H1 (cell line): ENCODE measurements at regions not wholly inside any gene's neighbourhood (a gene's known extent, or its start where the extent isn't known, plus 50 kb on each side); places are given as distances from the start of the nearest gene placed in this dataset.

ENCODE experiments used
- CTCF ChIA-PET: fragments of 300-600 bp; sonication (Branson Sonifier 250); formaldehyde crosslinking; loops from one replicate; lab custom pipeline; 2021; ENCODE audit not compliant: partially characterized antibody; lab: Charles Lee
- POLR2A ChIA-PET: fragments of 300-600 bp; sonication (Branson Sonifier 250); formaldehyde crosslinking; loops from one replicate; lab custom pipeline; 2021; ENCODE audit warnings: inconsistent platforms; ENCODE audit not compliant: partially characterized antibody; lab: Charles Lee
- DNase-seq, 2 experiments: peaks; one replicate each; pipeline versions ENCODE4 v3.0.0 to v3.0.0-alpha.2; 2010 to 2022; ENCODE audit warnings: low spot score in 2 of 2, low read depth in 1 of 2, mixed read lengths in 1 of 2
- FAIRE-seq: peaks from 2 replicates; lab custom pipeline; 2011; peaks lifted over from hg19 to GRCh38; lab: Jason Lieb, UNC
- H2AFZ ChIP-seq: 2 replicates; pipeline ENCODE4 v1.8.1; 2012; ENCODE audit warnings: low read length, inconsistent platforms
- H2AK5ac ChIP-seq: 2 replicates; pipeline ENCODE4 v1.6.1; 2013; ENCODE audit warnings: low read depth, low read length
- H2BK120ac ChIP-seq: replicated peaks from 2 replicates; pipeline ENCODE3; 2013; ENCODE audit warnings: low read depth, low read length, inconsistent platforms
- H2BK12ac ChIP-seq: 2 replicates; pipeline ENCODE4 v1.6.1; 2013; ENCODE audit warnings: low read depth, low read length
- H2BK15ac ChIP-seq: 2 replicates; pipeline ENCODE4 v1.6.1; 2013; ENCODE audit warnings: low read length
- H2BK20ac ChIP-seq: 2 replicates; pipeline ENCODE4 v1.6.1; 2013; ENCODE audit warnings: low read length
- H2BK5ac ChIP-seq: 2 replicates; pipeline ENCODE4 v1.6.1; 2013; ENCODE audit warnings: low read depth, low read length
- H3K14ac ChIP-seq: 2 replicates; pipeline ENCODE4 v1.6.1; 2013; ENCODE audit warnings: inconsistent platforms; ENCODE audit not compliant: insufficient read length
- H3K18ac ChIP-seq: 2 replicates; pipeline ENCODE4 v1.6.1; 2013; ENCODE audit warnings: low read length; ENCODE audit errors: extremely low read depth
- H3K23ac ChIP-seq: 2 replicates; pipeline ENCODE4 v1.6.1; 2013; ENCODE audit warnings: inconsistent platforms; ENCODE audit not compliant: insufficient read length
- H3K23me2 ChIP-seq: 2 replicates; pipeline ENCODE4 v1.6.1; 2013; ENCODE audit warnings: low read depth, low read length
- H3K27ac ChIP-seq: 2 replicates; pipeline ENCODE4 v1.6.1; 2011; ENCODE audit warnings: low read depth, low read length, inconsistent platforms
- H3K27me3 ChIP-seq, 4 experiments: replicated peaks in 1 of 4; 1 replicate in 1 of 4; 2 replicates in 3 of 4; pipeline versions ENCODE4 v1.6.1 to v1.8.1; 2011 to 2013; ENCODE audit warnings: low read length in 3 of 4, mild to moderate bottlenecking in 3 of 4, inconsistent platforms in 2 of 4, mixed read lengths in 2 of 4, moderate library complexity in 1 of 4; ENCODE audit not compliant: control insufficient read depth in 3 of 4, insufficient read depth in 3 of 4; ENCODE audit errors: extremely low read depth in 1 of 4
- H3K36me3 ChIP-seq, 4 experiments: 2 replicates each; pipeline versions ENCODE4 v1.6.1 to v1.8.1; 2011 to 2013; ENCODE audit warnings: mild to moderate bottlenecking in 4 of 4, low read length in 3 of 4, moderate library complexity in 2 of 4, control low read depth in 1 of 4, inconsistent platforms in 1 of 4; ENCODE audit not compliant: insufficient read depth in 4 of 4, control insufficient read depth in 2 of 4
- H3K4ac ChIP-seq: replicated peaks from 2 replicates; pipeline ENCODE3; 2013; ENCODE audit warnings: low read length, low read depth, mixed read lengths, inconsistent platforms; ENCODE audit not compliant: insufficient read length
- H3K4me1 ChIP-seq, 4 experiments: replicated peaks in 1 of 4; 1 replicate in 1 of 4; 2 replicates in 3 of 4; pipeline versions ENCODE4 v1.6.1 to v1.8.1; 2011 to 2013; ENCODE audit warnings: low read length in 3 of 4, inconsistent platforms in 2 of 4, mixed read lengths in 1 of 4; ENCODE audit not compliant: insufficient read depth in 4 of 4, control insufficient read depth in 3 of 4
- H3K4me2 ChIP-seq, 2 experiments: 2 replicates each; pipeline versions ENCODE4 v1.6.1 to v1.8.1; 2011 to 2013; ENCODE audit warnings: low read depth in 2 of 2, low read length in 2 of 2, control low read depth in 1 of 2, inconsistent platforms in 1 of 2, mild to moderate bottlenecking in 1 of 2; ENCODE audit not compliant: insufficient read depth in 1 of 2
- H3K4me3 ChIP-seq, 4 experiments: fragments of 200-600, 300-600 bp in 1 of 4; sonication (generic), shearing (Covaris generic), sonication (Bioruptor Twin) in 1 of 4; 2 replicates each; pipeline versions ENCODE4 v1.5.1 to v1.8.1; 2011 to 2016; ENCODE audit warnings: low read length in 4 of 4, low read depth in 3 of 4, control low read depth in 2 of 4, inconsistent platforms in 2 of 4, mild to moderate bottlenecking in 2 of 4, mixed read lengths in 1 of 4, moderate library complexity in 1 of 4; ENCODE audit not compliant: insufficient read depth in 2 of 4; ENCODE audit errors: extremely low read depth in 1 of 4
- H3K56ac ChIP-seq: replicated peaks from 2 replicates; pipeline ENCODE3; 2013; ENCODE audit warnings: low read depth, mild to moderate bottlenecking, mixed read lengths, low read length, inconsistent platforms; ENCODE audit not compliant: insufficient read length
- H3K79me1 ChIP-seq: 2 replicates; pipeline ENCODE4 v1.6.1; 2013; ENCODE audit warnings: low read depth, low read length, control low read depth
- H3K79me2 ChIP-seq, 2 experiments: 2 replicates each; pipeline versions ENCODE4 v1.6.1 to v1.8.1; 2012 to 2013; ENCODE audit warnings: low read length in 2 of 2, mild to moderate bottlenecking in 2 of 2, inconsistent platforms in 1 of 2; ENCODE audit not compliant: insufficient read depth in 2 of 2, control insufficient read depth in 1 of 2
- H3K9ac ChIP-seq, 4 experiments: replicated peaks in 1 of 4; 1 replicate in 1 of 4; 2 replicates in 3 of 4; pipeline versions ENCODE4 v1.6.1 to v1.8.1; 2011 to 2013; ENCODE audit warnings: low read depth in 3 of 4, low read length in 3 of 4, control low read depth in 2 of 4, mild to moderate bottlenecking in 2 of 4, moderate library complexity in 2 of 4, inconsistent platforms in 1 of 4; ENCODE audit errors: extremely low read depth in 1 of 4
- H3K9me3 ChIP-seq, 2 experiments: 2 replicates each; pipeline versions ENCODE4 v1.6.1 to v1.8.1; 2012 to 2013; ENCODE audit warnings: mild to moderate bottlenecking in 2 of 2, moderate library complexity in 2 of 2, control low read depth in 1 of 2, inconsistent platforms in 1 of 2, low read depth in 1 of 2, low read length in 1 of 2, mixed read lengths in 1 of 2; ENCODE audit not compliant: insufficient read depth in 2 of 2
- H4K20me1 ChIP-seq, 2 experiments: replicated peaks in 1 of 2; 2 replicates each; pipeline versions ENCODE3 to v1.8.1; 2011 to 2013; ENCODE audit warnings: inconsistent platforms in 2 of 2, low read length in 2 of 2, mild to moderate bottlenecking in 1 of 2; ENCODE audit not compliant: insufficient read depth in 2 of 2, control insufficient read depth in 1 of 2
- H4K5ac ChIP-seq: 2 replicates; pipeline ENCODE4 v1.6.1; 2013; ENCODE audit warnings: low read length, low read depth, mixed read lengths, inconsistent platforms; ENCODE audit not compliant: insufficient read length
- H4K8ac ChIP-seq: 2 replicates; pipeline ENCODE4 v1.8.0; 2013; ENCODE audit warnings: mild to moderate bottlenecking, moderate library complexity, low read length, inconsistent platforms; ENCODE audit not compliant: insufficient read depth; ENCODE audit errors: extremely low read depth
- H4K91ac ChIP-seq: replicated peaks from 2 replicates; pipeline ENCODE3; 2013; ENCODE audit warnings: low read length, mixed read lengths, inconsistent platforms; ENCODE audit not compliant: insufficient read length
- CTCF ChIP-seq, 3 experiments: IDR thresholded peaks; 1 replicate in 2 of 3; 2 replicates in 1 of 3; pipeline versions ENCODE4 v1.5.1 to v1.6.1; 2011; ENCODE audit warnings: low read length in 3 of 3, mild to moderate bottlenecking in 3 of 3, inconsistent platforms in 2 of 3, low read depth in 1 of 3, moderate library complexity in 1 of 3; ENCODE audit not compliant: insufficient read depth in 1 of 3; ENCODE audit errors: control extremely low read depth in 1 of 3
- POU5F1 ChIP-seq: IDR thresholded peaks from 2 replicates; pipeline ENCODE4 v1.6.1; 2011; ENCODE audit warnings: low read depth, mild to moderate bottlenecking, low read length, moderate library complexity
- RAD21 ChIP-seq, 2 experiments: IDR thresholded peaks in 1 of 2; conservative IDR thresholded peaks in 1 of 2; 2 replicates each; pipeline ENCODE4 v1.6.1; 2011; ENCODE audit warnings: low read depth in 2 of 2, low read length in 2 of 2, improper control_type of control experiment in 1 of 2, inconsistent platforms in 1 of 2, mild to moderate bottlenecking in 1 of 2, moderate library complexity in 1 of 2
- WGBS, 2 experiments: shearing (Covaris generic) in 1 of 2; methylation state at CpG; one replicate each; pipeline versions ENCODE4 v1.1.6 to v1.1.7; 2013 to 2015; ENCODE audit warnings: low lambda C conversion rate in 2 of 2, mixed read lengths in 2 of 2, inconsistent platforms in 1 of 2, low coverage in 1 of 2, missing lambda C conversion rate in 1 of 2; ENCODE audit not compliant: insufficient replicate concordance in 2 of 2, insufficient coverage in 1 of 2, insufficient read length in 1 of 2; ENCODE audit errors: extremely low coverage in 1 of 2, missing lambda C conversion rate in 1 of 2; 5-methylcytosine and 5-hydroxymethylcytosine counted together

GRCh38 chr1:148383966-148384365, 99.1 kb downstream of the PPIAL4G start:
- CTCF ChIA-PET, result no interaction called here

More at GRCh38 chr1:148383966-148384365, 99.1 kb downstream of the PPIAL4G start:
- no peaks in the 10 kb centered on the region for H3K9me3 ChIP-seq
- no peak overlapping the region for H4K5ac ChIP-seq
- H3K4ac ChIP-seq, result no peak overlapping the region
- H3K79me1 ChIP-seq, result no peaks in the 10 kb centered on the region
- H3K23me2 ChIP-seq, result peaks cover 7% of the 10 kb centered on the region; the same call in 1 of the 2 replicates
- no peak overlapping the region for H3K23ac ChIP-seq
- H3K18ac ChIP-seq, result no peak overlapping the region
- no peak overlapping the region for H2BK20ac ChIP-seq
- no peak overlapping the region; the same call in 1 of the 2 replicates for H2AFZ ChIP-seq
- H3K4me3 ChIP-seq, result no peak overlapping the region
- no peak overlapping the region for H3K56ac ChIP-seq
- DNase-seq (no peak), FAIRE-seq (no peak)
- no peaks in the 10 kb centered on the region for H3K36me3 ChIP-seq
- no peak overlapping the region for H4K8ac ChIP-seq
- H2AK5ac ChIP-seq, result no peak overlapping the region
- H3K27me3 ChIP-seq, result no peaks in the 10 kb centered on the region
- H4K91ac ChIP-seq, result no peak overlapping the region
- no peak overlapping the region for H3K9ac ChIP-seq
- no peak overlapping the region for H2BK120ac ChIP-seq
- POLR2A ChIA-PET, result no interaction called here
- H3K4me1 ChIP-seq, result peaks cover 0 to 4% (median 0%) of the 10 kb centered on the region in 4 experiments; a peak in 2 of 7 replicates
- H3K27ac ChIP-seq, result no peak overlapping the region
- no peaks in the 10 kb centered on the region for H4K20me1 ChIP-seq
- 73% methylated on average over 5 of the region's 5 CpGs; no CpG with 5 or more reads in 1 of the 2 experiments for WGBS, 2 experiments
- no peak overlapping the region for H2BK12ac ChIP-seq
- H2BK15ac ChIP-seq, result no peak overlapping the region
- H2BK5ac ChIP-seq, result no peak overlapping the region
- H3K4me2 ChIP-seq, result no peak overlapping the region
- no peaks in the 10 kb centered on the region for H3K79me2 ChIP-seq
- H3K14ac ChIP-seq, result no peak overlapping the region
- TF ChIP-seq CTCF (IDR thresholded peaks at IDR 0.05; ENCODE audit: control extremely low read depth in 1 of 3, insufficient read depth in 1 of 3, low read depth in 1 of 3, low read length in 3 of 3) (peak in 2 of 3 experiments; percentile 12 to 32; a peak in 2 of 4 replicates), RAD21 (IDR thresholded peaks at IDR 0.05 in 1 of 2, conservative IDR thresholded peaks at IDR 0.05 in 1 of 2; ENCODE audit: low read depth in 2 of 2, low read length in 2 of 2) (peak; percentile 13 to 18; a peak in 3 of 4 replicates), POU5F1 (no peak)
- TF ChIP-seq, all 59 proteins: peak for 2
